Stimulated activated CD8-positive, alpha-beta memory T cell treated with anti-CD3 and anti-CD28 coated beads, Interleukin-12 subunit alpha, Interleukin-12 subunit beta, amount 100 ng/mL, for 1 hour (primary cell): ENCODE measurements at regions not wholly inside any gene's neighbourhood (a gene's known extent, or its start where the extent isn't known, plus 50 kb on each side); places are given as distances from the start of the nearest gene placed in this dataset.

ENCODE experiments used
- DNase-seq: peaks from one replicate; pipeline ENCODE4 v3.0.0-alpha.2; 2020; ENCODE audit warnings: low read depth

DNA sequence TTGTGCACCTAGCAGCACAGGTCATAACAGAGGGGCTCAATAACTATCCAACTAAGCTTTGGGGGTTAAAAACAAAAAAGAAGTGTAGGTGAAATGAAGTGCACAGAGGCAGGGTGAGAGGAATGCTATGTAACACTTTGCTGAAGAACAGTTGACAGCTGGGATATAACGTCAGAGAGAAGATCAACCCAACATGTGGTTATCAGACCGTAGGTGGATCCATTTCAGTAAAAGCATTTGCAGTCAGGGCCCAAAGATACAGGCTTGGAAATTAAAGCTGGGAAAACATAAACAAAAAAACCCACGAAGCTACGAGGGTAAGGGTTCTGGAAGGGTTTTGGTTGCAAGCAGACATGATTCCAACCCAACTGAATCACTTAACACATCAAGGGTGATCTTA, 377.5 kb upstream of the NR2F2 start:
- no peak for DNase-seq

- no peak for DNase-seq
These were observed 372.6 kb upstream of the NR2F2 start for GRCh38 chr15:95957861-95958260.

GRCh38 chr15:95958382-95958781, 372.1 kb upstream of the NR2F2 start:
- DNase-seq, result no peak

DNA sequence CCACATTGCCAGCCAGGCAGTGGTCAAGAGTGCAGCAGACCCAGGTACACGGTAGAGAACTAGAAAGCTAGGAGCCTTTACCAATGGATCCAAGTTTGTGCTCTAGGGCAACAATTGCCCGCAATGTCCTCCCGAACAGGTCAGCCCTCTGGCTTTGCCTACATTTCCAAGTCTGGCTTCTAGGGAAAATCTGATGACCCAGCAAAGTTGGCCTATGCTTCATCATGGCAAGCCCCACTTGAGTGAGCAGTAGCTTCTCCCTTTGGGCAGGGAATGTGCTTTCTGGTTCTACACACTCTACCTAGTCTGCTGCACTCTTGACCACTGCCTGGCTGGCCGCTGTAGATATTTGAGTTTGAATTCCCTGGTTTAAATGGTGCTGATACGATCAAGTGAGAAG, 361.6 kb upstream of the NR2F2 start:
- no peak for DNase-seq

DNA sequence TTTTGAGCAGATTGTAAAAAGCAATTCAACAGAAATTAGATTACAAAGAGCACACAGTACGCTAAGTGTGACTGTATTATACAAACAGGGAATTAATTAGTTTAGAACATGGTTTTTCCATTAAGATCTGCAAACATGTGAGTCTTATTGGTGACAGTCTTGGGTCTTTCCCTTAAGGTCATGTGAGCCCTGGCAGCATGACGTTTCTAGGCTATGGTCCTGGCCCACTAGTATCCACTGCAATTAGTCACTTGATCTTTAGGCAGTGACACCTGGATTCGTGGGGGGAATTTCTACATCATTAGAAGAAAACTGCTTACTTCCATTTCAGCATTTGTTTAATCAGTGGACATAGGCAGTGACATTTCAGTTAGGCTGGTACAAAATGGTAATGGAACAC, 360.2 kb upstream of the NR2F2 start:
- no peak for DNase-seq

GRCh38 chr15:95972041-95972553, 358.4 kb upstream of the NR2F2 start:
- DNase-seq, result no peak

- DNase-seq, result no peak
These were observed 357.7 kb upstream of the NR2F2 start for GRCh38 chr15:95972812-95973211.

DNA sequence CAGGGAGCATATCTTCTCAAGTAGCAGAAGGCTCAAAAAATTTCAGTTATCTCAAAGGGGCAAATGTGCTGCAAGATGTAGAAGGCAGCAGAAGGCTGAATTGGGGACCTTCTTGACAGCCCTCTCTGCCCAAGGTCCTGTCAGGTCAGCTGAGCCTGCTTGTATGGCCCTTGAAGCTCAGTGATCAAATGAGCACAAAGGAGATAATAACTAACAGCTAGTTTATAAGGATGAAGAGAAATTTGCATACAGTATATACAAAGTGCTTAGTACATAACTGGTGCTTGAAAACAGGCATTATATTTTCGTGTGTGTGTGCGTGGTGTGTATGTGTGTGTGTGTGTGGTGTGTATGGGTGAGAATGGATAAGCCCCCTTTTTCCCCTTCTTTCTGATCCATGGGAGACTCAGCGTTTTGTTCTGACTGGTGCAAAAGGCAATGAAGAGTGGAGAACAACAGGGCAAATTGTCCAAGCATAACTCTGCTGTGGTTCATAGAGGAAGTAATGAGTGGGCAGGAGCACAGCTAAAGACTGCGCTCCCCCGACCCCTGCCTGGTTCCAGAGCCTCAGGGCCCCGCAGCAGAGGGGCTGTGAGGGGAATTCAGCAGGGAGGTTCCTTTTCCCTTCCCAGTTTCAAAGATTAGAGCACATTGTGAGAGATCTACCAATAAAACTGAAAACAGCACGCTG, 356.8 kb upstream of the NR2F2 start:
- DNase-seq, result no peak

DNA sequence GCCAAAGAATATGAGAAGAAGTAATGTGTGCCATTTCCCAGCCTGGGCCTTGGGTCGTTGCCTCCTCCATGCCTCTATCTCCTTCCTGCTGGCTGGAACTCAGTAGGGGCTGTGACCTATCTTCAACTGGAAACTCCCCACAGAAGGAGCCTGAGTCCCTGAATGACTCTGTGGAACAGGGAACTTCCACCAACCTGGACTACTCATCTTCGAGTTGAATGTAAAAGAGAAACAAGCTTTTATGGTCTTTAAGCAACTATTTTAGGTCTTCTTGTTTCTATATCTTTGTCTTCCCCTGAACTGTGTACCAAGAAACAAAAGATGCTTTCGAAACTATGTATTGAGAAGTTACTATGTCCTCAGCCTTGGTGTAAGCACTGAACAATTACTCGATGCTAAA, 355.3 kb upstream of the NR2F2 start:
- no peak for DNase-seq

DNA sequence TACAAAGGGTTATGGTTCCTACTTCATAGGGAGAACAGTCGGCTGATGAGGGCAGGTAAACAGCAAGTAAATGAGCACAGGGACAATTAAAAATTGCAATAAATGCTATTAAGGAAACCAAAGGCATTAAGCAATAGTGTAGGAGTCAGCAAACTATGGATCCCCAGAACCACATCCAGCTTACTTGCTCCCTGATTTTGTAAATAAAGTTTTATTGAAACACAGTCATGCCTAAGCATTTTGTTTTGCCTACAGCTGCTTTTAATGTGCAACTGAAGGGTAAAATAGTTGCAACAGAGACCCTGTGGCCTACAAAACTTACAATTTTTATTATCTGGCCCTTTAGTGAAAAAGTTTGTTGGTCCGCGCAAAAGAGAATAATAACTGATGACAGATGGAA, 351.2 kb upstream of the NR2F2 start:
- DNase-seq, result no peak

DNA sequence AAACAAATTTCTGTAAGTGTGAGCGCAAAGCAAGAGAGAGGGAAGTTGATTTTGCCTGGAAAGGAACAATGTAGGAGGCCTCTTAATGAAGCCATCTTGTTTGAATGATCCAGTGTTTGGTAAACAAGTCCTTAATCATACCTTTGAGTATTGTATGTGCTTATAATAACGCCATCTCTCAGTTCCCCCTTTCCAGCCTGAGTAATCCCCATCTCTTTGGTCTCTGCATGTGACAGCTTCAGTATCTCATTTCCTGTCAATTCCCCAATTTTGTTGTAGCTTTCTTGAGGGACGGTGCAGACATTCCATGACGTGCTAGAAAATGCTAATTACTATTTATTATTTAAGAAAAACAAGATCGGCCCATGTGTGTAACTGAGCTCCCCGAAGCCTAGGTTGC, 349.3 kb upstream of the NR2F2 start:
- no peak for DNase-seq

DNA sequence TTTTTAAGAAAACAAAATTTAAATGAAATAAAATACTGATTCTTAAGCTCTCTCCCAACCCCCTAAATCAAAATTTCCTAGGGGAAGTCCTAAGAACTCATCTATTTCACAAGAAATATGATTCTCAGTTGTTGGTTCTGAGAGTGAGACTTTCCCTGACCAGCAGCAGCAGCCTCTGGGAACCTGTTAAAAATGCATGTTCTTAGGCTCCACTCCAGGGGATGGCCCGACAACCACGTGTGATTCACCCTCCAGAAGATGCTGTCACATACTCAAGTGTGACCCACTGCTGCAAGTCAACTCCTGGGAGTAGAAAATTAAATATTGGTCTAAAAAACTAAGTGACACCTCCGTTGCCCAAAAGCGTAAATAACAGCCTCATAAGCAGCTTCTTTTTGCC, 343.2 kb upstream of the NR2F2 start:
- no peak for DNase-seq

GRCh38 chr15:95987886-95988573, 342.5 kb upstream of the NR2F2 start:
- no peak for DNase-seq

DNA sequence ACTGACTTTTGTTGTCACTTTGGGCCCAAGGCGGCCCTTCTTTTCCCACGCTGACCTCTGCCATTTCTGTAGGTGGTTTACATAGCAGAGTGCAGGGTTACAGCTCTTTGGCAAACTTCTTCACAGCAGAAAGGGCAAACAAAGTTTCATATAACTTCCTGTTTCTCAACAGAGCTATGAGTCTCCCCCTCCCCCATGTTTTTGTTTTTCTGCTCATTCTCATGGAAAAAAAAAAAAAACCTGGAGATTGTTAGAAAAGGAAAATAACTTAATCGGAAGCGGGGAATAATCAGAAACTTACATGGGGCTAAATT, 342.0 kb upstream of the NR2F2 start:
- no peak for DNase-seq

- no peak for DNase-seq
These were observed 341.1 kb upstream of the NR2F2 start for GRCh38 chr15:95989392-95989791.

- DNase-seq, result no peak
These were observed 339.7 kb upstream of the NR2F2 start for GRCh38 chr15:95990833-95991232.

DNA sequence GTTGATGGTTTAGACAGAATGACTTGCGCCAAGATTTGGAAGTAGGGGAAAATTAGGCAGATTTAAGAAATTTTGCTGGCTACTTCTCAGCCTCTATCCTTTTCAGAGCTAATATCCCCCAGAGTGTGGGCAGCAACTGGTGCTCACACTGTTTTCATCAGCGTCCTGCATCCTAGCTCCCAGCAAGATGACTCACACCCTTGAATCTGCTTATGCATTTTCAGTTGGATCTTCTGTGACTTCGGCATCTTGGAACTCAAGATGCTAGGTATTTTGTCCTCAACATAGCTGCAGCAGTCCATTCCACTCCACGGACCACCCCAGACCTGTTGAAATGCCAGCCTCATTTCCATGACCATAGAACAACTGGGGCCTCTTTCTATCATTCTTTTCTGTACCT, 336.1 kb upstream of the NR2F2 start:
- DNase-seq, result no peak

- no peak for DNase-seq
These were observed 334.9 kb upstream of the NR2F2 start for GRCh38 chr15:95995375-95996168.

GRCh38 chr15:95996494-95996893, 334.0 kb upstream of the NR2F2 start:
- no peak for DNase-seq

- no peak for DNase-seq
These were observed 331.6 kb upstream of the NR2F2 start for GRCh38 chr15:95998935-95999334.

DNA sequence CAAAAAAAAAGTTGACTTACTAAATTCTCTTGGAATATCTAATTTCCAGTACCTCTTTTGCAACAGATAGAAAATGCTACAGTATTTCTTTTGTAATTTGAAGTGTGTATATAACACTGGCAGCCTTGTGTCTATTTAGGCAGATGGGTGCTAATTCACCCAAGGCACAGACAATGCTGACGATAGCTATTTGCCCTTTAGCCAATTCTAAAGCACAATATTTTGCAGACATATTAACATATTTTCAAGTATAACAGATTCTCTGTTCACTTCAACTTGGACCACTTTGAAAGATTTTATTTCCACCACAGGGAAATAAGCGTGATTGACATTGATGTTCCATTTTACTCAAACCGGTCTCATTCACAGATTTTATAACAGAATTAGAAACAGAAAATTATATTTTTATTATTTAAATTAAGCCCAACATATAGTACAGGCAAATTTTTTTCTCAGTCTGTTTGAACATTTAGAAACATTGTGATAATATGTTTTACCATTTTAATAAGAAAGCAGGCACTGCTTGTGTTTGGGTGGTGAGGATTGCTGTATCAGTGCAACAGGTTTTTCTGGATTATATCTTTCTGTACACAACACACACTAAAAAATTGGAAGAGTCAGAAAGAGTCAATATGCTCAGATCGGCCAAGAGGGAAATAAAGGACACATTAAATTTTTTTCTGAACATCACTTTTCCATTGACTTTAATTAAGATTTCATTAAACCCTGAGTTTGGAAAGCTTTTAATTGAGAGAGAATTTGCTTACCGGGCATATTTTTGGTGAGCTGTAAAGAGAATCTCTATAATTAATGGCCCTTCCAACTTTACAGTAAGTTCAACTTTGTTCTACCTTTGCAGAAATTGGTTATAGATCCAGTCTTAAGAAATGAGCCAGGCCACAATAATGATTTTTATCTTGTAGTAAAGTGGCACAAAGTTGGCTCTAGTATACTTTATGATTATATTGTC, 327.3 kb upstream of the NR2F2 start:
- DNase-seq, result no peak

DNA sequence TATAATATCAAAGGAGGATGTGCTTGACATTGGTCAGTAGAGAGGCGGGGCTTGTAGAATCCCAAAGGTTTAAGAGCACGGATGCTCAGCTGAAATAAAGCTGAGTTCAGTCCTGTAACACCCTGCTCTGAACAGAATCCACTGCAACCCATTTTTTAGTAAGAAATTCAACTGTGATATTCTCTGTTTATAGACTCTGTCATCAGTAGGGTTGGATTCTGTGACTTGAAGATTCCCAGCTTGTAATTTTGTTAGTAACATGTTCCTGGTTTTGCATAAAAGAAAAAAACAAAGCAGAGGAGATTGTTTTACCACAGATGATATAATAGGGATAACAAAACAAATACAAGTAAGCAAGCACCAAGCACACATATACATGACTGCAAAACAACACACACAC, 324.6 kb upstream of the NR2F2 start:
- no peak for DNase-seq
